NCI-H510A treated with DMSO at 0.1 percent for 48 hours (cell line): ENCODE measurements at regions not wholly inside any gene's neighbourhood (a gene's known extent, or its start where the extent isn't known, plus 50 kb on each side); places are given as distances from the start of the nearest gene placed in this dataset.

ENCODE experiments used
- DNase-seq: peaks from one replicate; lab custom pipeline; 2025; lab: John Stamatoyannopoulos, UW

DNA sequence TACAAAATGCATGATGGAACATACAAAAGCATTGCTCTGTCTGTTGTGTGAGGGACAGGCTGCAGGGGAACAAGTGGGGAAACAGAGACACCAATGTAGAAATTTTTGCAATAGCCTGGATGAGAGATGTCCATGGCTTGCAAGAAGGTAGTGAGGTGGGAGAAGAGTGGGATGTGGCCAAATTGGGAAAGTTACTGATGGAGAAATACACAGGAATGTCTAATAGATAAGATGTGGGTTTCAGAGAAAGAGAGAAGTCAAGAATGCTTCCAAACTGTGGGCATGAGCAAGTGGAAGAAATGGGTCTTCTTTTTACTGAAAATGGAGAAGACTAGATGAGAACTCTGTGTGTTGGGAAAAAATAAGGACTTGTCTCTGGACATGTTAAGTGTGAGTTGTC, 592.7 kb downstream of the TNS3 start:
- DNase-seq: no peak

DNA sequence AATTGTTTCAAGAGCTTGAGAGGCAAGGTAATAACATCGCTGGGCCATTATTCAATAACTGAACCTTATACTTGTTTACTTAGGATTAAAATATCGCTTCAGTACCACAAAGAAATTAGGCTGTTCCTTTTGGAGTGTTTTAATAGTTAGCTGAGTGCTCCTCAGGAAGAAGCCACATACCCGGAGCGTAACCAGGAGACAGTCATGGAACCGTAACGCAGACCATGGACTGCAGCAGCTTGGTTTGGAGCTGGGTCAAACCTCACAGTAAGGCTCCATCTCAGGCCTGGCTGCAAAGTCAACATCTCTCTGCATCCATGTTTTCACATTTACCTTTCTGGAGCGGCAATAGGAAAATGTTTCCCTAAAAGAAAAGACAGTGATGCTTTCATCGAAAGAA, 599.0 kb downstream of the TNS3 start:
- no peak for DNase-seq

DNA sequence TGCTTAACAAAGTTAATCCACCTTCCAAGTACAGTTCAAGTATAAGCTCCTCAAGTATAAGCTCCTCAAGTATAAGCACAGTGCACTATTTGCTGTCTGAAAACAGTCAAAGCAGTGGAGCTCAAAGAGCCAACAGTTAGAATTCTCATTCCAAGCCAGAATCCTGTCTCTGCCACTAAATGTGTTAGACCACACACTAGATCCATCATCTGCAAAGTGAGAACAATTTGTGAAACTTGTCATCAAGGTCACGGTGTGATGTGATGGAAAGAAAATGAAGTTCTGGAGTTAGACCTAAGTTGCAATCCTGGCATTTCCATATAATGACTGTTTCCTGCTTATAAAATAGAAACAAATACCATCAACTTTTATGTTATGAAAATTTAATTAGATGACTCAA, 602.5 kb downstream of the TNS3 start:
- no peak for DNase-seq

DNA sequence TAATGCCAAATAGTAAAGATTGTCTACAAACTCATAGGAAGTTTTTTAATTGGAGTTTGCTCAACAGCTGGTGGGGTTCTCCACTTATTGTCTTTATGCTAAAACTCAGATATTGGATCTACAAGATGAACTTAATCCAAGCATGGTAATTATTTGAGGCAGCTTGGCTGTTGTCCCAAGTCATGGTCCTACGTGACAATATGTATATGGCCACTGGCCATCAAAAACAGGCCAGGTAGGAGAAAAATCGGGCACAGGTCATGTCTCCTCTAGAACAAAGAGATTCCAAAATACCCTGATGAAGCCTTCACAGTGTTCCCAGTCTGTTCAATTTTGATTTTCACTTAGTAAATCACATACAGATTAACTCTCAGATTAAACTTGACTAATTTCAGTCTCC, 606.4 kb downstream of the TNS3 start:
- no peak for DNase-seq

DNA sequence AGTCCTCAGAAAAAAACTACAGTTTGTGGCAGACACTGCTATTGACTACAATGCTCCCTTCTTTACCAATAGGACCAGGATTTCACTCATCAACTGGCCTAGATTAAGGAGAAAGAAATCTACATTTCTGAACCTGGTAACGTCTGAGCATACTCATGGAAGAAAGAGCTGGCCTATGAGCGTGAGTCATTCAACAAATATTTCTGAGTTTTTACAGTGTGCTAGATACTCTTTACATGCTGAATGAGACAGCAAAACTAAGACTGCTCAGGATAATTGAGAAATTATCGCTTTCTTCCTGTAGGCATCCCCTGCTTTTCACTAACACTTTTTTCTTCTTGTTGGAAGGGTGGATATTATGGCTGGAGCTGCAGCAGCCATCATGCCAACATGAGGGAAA, 609.7 kb downstream of the TNS3 start:
- DNase-seq: no peak

DNA sequence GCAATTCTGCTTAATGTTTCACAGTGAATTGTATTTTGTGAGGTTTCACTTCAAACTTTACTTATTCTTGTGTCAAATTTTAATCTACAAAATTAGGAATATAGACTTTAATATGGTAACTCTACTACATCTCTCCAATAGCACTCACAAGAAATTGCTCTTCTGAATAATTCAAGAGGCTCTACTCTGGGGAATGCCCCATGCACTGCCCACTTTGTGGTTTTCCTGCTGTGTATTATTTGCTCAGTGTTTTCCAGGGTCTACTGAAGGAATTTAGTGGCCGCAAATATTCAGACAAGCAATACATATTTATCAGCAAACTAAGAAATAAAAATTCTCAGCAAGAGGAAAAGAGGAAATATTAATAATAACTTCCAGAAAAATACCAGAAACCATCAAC, 611.4 kb downstream of the TNS3 start:
- DNase-seq: no peak

DNA sequence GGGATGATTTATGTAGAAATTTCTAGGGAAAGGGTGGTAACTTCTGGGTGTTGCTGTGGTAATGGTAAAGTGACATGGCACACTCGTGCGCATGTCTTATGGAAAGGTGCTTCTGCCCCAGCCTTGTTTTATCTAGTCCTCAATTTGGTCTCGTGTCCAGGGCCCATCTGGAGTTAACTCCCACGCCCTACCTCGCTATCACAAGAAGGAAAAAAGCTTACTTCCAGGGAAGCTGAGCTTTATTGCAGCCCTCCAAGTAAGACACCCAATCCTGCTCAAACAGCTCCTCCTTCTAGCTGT, 611.8 kb downstream of the TNS3 start:
- no peak for DNase-seq

DNA sequence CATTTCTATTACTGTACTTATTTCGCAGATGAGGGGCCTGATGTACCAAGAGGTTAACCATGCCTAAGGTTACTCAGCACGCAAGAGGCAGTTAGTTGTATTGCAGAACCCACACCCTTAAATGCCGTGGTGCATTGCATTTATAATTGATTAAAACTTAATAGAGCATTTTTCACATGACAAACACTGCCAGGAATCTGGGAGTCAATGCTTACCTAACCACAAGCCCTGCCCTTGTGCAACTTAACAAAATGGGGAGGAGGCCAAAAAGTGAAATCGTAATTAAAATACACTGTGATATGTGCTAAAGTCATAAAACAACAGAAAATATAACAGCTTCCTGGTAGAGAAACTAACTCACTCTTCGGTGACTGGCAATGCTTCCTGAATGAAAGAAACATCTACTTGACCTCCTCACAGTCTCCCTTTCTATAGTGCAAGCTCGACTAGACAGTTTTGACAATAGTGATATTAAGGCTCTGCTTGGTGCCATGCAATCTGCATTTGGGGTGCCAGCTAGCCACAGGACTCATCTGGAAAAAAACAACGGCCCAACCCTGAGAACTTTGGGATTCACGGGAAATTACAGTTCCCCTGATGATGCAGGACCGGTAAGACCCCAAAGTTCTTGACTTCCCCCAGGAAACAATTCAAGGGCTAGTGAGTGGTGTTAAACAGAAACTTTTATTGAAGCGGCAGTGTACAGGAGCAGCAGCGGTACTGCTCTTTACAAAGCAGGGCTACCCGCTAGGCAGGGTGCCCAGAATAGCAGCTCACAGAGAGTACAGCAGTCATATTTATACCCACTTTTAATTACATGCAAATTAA, 612.4 kb downstream of the TNS3 start:
- DNase-seq: no peak

DNA sequence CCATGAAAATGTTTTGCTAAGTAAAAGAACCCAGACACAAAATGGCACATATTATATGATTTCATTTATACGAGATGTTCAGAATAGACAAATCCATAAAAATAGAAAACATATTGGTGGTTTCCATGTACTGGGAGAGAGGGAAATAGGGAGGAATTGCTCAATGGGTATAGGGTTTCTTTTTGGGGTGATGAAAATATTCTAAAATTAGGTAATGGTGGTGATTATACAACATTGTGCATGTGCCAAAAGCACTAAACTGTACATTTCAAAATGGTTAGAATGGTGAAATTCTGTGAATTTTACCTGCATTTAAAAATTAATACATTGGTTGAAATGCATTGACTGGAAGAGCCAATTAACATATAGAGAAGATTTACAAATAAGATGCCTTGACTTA, 613.9 kb downstream of the TNS3 start:
- no peak for DNase-seq

DNA sequence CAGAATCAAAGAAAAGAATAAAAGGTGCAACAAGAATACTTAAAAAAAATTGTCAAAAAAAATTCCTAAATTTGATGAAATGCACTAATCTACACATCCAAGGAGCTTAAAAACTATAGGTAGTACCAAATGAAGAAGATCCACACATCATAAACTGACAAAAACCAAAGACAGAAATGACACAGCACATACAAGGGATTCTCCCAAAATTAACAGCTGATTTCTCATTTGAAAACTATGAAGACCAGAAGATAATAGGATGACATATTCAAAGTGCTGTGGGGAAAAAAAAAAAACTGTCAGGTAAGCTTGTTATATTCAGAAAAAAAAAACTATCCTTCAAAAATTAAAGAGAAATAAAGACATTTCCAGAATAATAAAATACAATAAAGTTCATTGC, 618.2 kb downstream of the TNS3 start:
- DNase-seq: no peak

DNA sequence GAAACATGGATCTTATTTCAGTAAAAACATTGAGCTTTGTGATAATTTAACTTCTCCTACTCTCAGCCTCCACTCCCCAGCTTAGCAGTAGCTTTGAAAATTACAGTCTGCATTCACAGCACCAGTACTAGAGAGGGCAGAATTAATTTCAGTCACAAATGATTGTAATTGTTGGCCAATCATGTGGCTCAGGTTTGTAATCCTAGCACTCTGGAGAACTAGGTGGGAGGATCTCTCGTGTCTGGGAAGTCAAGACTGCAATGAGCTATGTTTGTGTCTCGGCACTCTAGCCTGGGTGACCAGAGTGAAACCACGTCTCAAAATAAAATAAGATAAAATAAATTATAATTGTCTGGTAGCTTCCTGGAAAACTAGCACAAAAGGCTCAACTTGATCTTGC, 620.9 kb downstream of the TNS3 start:
- DNase-seq: no peak

DNA sequence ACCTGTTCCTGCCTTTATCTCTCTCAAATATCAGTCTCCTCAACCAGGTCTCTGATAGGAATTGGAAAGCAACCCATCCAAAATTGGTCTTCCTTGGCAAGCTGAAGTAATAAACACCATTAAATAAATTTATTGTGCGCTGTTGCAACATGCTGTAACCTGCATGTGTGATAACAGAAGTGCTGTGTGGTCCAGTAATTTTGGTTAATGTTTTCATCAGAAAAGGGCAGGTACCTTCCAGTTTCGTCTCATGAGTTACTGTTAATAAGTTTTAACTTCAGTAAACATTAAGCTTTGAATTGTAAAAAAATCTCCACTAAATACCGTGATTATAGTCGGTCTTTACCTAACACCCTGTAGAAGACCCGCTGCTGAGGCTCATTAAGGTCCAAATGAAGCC, 624.7 kb downstream of the TNS3 start:
- no peak for DNase-seq

DNA sequence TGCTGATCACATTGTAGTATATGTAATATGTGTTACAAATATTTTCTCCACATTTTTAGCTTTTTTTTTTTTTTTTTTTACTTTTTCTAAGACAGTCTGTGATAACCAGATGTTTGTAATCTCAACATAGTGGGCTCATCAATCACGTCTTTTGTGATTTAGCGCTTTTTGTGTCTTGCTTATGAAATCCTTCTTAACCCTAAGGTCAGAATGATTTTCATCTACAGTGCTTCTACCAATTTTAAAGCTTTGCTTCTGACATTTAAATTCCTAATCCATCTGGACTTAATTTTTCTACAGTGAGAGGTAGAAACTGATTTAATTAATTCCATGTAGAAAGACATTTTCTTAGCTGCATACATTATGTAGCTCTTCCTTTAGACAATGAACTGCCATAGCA, 626.4 kb downstream of the TNS3 start:
- no peak for DNase-seq

DNA sequence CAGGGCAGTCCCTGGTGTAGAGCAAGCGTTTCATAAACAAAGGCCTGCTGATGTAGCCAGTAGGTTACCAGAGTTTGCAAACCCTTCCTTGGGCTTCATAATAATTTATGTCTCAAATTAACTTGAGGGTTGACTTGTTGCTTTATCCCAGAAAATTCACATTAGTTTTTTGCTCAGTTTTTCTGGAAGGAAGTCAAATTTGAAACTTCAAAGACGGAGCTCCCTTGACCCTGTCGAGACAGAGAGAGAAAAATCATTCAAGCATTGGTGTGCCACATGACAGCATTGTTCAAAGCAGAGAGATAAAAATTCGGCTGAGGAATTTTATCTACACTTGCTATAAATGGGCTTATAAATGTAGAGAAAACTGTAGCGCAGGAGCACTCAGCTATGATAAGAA, 627.7 kb downstream of the TNS3 start:
- DNase-seq: no peak

DNA sequence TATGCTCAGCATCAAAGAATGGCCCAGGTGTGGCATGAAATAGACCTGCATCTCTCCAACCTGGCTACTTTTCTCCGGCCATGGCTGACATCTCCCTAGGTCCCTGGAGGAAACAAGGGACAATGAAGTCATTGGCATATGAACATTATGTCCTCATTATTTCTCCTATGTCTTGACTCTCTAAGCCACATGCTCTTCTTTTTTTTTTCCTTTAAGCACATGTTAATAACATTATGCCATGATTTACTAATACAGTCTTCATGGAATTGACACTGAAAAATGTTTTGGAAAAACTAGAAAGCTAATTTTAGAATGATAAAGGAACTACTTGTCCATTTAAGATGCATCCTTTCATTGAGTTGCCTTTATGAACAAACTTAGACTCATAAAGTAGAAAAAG, 628.9 kb downstream of the TNS3 start:
- DNase-seq: no peak

DNA sequence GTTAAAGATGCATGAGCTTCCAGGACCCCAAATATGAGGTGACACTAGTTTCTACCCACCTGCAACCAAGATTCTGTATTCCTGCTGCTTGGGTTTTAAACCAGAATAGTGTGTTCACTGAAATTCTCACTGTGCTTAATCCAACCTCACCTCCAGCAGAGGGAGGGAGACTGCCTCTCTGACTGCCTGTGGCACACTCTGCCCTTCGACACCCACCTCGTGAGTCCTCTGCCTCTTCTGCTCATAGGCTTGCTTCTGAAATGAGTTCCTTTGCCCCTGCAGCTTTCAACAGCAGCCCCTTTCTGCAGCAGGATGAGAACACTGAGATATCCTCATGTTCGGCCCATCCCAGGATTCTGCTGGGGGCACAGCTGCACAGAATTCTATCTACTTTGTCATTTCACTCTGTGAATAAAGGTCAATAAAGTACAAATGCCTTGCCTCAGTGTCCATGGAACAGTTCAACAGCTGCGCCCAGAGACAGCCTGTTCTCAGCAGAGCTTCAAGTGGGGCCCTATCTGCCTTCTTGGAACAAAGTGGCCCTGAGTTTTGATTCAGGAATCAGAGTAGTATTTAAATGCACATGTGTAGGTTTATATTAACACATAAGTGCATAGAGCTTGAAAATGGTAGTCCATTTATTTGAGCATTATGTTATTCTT, 632.5 kb downstream of the TNS3 start:
- no peak for DNase-seq

DNA sequence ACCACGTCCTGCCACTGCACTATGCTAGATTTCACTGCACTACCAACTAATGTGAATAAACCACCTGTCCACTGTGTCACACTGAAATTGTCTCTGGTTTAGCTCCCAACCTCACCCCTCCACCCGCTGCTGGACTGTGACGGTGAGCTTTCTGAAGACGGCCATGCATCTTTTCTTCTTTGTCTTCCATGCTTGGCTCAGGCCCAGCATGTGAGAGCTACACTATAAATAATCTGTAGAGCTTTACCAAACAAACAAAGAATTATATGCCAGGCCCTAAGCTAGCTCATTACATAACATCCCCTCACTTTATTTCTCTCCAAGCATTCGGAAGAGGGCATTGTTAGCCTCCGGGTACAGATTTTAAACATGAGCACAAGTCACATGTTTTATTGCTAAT, 633.2 kb downstream of the TNS3 start:
- no peak for DNase-seq

DNA sequence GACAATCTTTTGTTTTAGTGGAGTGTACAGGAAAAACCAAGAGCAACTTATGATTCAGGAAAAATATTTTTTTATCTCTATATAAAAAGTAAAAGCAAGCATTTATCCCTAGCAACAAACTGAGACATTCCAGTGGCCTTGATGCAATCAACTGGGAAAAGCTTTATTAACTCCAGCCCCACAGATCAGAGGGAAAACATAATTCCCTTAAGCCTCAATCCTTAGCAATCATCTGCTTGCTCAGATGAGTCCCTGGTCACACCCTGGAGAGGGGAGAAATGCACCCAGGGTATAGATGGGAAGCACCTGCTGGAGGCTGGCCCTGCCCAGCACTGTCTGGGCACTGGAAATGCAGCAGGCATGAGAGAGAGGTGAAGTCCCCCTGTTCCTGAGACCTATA, 636.6 kb downstream of the TNS3 start:
- no peak for DNase-seq

DNA sequence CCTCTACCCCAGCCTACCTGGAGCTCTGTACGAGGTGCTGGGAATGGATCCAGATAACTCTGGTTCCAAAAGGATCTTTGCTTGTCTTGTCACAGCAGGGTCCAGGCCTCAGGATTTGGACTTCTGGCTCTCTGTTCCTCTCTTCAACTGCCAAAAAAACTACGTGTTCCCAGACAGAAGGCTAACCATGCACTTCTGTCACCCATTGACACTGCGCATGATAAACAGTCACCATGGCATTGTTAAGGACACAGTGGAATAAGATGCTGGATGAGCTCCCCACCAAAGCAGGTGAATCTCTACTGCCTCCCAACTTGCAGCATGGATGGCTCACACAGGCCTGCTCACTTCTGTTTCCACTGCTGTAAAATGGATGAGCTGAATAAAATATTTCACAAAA, 637.9 kb downstream of the TNS3 start:
- DNase-seq: no peak

DNA sequence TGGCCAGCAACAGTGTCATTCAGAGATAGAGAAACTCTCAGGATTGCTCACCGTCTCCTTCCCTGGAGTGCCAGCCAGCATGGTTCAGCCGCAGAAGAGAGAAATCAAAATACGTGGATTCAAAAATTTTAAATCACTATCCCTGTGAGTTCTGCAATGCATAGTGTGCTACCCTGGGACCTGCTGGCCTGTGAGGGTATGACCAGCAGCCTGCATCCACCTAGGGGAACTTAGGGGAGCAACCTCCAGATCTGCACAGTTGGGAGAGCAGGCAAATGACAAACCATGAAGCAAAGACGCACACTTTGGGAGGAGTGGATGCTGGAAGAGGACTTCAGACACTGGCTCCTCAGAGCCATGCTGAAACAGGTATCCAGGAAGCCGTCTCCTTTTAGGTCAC, 639.3 kb downstream of the TNS3 start:
- no peak for DNase-seq

DNA sequence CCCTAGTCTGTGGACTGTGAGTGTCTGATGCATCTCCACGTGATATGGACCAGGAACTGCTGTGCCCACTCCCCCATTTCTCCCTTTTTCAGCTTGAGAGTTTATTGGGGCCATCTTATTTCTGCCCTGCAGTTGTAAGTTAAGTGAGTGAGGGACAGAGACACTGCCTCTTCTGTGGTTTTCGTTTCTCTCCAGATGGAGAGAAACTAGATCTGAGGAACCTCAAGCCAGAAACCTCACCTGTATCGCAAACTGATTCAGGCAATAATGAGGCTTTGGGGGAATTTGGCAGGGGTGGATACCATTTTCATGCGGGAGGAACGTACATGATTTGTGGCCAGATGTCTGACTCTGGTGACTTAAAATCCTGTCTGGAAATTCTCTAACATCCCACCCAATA, 641.7 kb downstream of the TNS3 start:
- no peak for DNase-seq

DNA sequence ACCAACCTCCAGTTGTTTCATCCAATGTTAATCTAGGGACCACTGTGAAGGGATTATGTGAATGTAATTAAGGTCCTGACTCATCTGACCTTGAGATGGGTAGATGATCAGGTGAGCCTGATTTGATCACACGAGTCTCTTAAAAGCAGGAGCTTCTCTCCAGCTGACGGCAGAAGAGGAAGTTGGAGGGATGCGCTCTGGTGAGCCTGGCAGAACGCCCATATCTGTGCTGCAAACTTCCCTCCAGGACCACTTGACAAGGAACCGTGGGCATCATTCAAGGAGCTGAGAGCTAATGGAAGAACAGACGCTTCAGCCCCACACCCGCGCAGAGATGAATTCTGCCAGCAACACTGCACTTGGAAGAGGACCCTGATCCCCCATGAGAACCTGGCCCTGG, 642.4 kb downstream of the TNS3 start:
- DNase-seq: no peak

DNA sequence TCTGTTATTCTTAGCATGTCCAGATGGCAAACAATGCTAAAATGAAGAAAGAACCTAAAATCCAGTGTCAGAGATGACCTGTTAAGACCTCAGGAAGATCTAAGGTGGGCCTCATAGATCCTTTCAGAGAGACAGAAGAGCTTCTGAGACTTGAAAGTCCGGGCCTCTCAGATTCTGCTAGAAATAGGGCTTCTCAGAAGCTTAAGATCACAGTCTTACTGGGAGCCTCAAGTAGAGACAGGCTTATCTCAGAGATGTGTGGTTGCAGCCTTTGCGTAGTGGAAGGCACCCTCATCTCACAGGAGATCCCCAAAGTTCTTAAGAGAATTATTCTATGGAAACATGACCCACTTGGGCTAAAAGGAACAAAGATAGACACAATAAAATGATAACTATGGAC, 642.8 kb downstream of the TNS3 start:
- DNase-seq: no peak

DNA sequence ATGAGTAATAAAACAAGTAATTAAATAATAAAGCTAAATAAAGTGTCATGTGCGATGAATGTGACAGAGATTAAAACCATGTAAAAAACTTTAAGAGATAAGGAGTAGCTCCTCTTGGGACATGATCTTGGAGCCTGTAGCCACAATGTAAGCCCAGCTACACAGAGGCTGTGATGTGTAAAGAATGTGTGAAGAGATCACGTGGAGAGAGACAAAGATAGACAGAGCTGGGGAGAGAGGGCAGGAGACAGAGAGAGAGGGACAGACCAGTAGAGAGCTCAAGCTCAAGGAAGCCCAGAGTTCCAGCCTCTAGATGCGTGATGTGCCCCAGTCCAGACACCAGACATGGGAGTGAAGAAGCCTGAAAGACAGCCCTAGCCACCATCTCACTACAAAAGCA, 644.1 kb downstream of the TNS3 start:
- no peak for DNase-seq
